Bone marrow (tissue), 2 donors: ENCODE measurements at regions not wholly inside any gene's neighbourhood (a gene's known extent, or its start where the extent isn't known, plus 50 kb on each side); places are given as distances from the start of the nearest gene placed in this dataset.

Experiments used
- DNase-seq, 2 donors: peaks; one replicate each; lab custom pipeline; 2025; lab: John Stamatoyannopoulos, UW

DNA sequence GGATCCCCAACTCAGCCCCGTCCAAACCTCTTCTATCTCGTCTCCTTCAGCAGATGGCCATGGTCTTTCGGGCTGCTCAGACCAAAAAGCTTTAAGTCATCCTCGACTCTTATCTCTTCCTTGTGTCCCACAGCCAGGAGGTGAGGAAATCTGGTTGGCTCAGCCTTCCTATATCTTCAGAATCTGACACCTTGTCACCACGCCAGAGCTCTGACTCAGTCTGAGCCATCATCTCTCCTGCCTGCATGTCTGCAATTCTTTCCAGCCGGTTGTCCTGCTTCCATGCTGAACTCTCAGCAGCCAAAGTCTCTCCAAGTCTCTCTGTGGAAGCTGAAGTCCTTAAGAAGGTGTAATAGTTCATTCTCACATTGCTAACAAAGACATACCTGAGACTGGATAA lies 419.3 kb upstream of the ADAMTS16 start:
- no peak for DNase-seq

DNA sequence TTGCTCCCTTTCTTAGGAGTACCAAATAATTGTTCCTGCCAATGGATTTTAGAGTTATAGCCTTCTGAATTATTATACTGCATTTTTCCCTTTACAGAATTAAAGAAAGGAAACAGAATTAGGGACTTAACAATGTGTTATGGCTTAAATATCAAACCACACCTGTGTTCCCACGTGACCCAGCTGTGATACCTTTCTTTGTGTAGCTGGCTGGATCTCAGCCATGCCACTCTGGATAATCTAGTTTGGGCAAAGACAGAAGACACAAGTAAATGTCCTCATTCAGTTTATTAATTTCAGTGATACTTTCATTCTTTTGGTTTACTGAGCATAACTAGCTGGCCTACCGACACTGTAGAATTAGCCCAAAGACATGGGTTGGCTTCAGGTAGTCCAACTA lies 417.2 kb upstream of the ADAMTS16 start:
- DNase-seq, result no peak

DNA sequence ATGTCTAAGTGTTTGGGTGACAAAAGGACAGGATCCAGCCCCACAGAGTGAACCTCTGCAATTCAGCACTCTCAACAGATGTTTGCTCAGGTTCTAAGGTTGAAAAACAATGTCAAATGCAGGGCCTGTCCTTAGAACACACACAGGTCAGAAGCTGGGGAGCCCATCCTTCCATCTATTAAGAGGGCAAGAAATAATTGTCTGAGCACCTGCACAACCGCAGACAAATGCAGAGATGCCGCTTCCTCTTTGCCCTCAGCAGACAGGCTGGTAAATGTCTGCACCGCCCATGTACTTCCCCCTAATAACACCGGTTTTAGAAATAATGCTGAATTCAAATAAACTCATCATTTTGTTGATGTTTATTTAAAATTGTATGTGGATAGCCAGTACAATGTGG lies 414.5 kb upstream of the ADAMTS16 start:
- DNase-seq, result no peak

DNA sequence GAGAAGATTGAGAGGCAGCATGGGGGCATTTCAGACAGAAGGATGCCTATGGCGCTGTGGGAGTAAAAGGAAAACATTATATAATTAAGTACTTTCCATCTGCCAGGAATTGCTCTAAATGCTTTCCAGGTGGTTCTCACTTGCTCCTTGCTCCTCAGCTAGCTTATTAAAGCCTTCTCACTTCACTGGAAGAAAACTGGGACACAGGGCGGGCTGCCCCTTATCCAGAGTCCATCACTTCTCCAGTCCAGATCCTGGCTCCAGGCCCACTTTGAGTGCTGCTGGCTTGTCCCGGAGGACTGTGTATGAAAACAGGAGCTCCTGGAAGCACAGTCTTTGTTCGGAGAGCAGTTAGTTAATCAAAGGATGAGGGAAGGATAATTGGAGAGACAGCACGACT lies 409.9 kb upstream of the ADAMTS16 start:
- no peak for DNase-seq

DNA sequence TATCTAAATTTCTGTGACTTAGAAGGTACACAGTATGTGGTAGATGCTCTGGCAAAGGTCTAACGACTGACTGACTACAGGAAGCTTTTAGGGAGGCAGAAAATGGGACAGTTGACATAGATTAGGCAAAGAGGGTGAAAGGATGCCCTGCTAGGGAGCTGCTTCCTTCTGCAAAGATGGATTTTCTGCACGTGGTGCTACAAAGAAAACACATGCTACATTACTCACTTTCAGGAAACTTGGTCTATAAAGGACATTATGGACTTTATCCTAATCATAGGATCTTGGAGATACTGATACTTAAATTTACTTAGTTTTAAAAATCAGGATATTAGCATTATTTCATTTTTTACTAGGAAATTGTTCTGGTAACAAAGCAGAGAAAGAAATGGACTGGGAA lies 405.8 kb upstream of the ADAMTS16 start:
- DNase-seq, result no peak

- no peak for DNase-seq
These were observed 404.9 kb upstream of the ADAMTS16 start for GRCh38 chr5:4735261-4735660.

GRCh38 chr5:4737868-4738267 lies 402.3 kb upstream of the ADAMTS16 start:
- DNase-seq, result no peak

DNA sequence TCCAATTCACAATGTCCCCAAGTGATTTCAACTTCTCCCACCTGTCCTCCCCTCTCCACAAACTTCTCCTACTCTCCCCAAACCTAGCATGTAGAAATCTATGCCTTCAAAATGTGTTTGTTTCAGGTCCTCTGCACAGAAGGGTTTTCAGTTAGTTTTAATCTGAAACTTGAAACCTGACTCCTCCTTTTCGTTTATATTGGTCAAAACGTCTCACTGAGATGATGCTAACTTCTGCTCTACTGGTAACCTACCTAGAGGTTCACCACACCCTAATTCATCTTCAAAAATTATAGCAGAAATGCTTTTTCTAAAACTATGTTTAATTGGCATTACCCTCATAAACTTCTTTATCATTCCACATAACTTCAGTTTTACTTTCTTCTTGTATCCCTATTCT lies 401.8 kb upstream of the ADAMTS16 start:
- no peak for DNase-seq

- no peak for DNase-seq
These were observed 400.0 kb upstream of the ADAMTS16 start for GRCh38 chr5:4740156-4740555.

GRCh38 chr5:4758550-4758949 lies 381.6 kb upstream of the ADAMTS16 start:
- DNase-seq, result no peak

GRCh38 chr5:4758996-4759395 lies 381.1 kb upstream of the ADAMTS16 start:
- DNase-seq, result no peak

- DNase-seq, result no peak
These were observed 377.8 kb upstream of the ADAMTS16 start for GRCh38 chr5:4762316-4762715.

GRCh38 chr5:4765411-4765810 lies 374.7 kb upstream of the ADAMTS16 start:
- DNase-seq, result no peak

- no peak for DNase-seq
These were observed 374.0 kb upstream of the ADAMTS16 start for GRCh38 chr5:4766101-4766500.

- DNase-seq, result no peak
These were observed 367.5 kb upstream of the ADAMTS16 start for GRCh38 chr5:4772591-4772990.

DNA sequence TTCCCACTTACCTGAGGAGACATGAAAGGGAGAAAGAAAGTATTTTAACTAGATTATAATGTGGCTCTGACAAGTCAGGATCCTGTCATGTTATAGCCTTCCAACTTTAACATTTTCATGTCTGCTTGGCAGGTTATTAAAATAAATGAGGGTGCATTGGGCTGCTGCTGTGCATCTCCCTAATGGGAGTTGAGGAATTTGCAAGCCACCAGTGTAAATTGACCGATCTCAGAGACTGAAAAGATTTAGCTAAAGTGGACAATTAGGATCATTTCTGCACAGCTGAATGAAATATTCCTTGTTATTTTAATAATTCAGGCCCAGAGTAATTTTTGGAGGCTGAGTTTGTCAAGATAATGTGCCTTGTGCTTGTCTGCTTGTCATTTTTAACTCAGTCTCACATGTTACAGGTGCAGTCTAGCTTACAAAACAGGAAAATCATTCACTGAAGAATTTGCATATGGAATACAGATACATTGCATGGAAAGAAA lies 366.3 kb upstream of the ADAMTS16 start:
- no peak for DNase-seq

- DNase-seq, result no peak
These were observed 362.7 kb upstream of the ADAMTS16 start for GRCh38 chr5:4777435-4777834.

- no peak for DNase-seq
These were observed 359.5 kb upstream of the ADAMTS16 start for GRCh38 chr5:4780633-4781032.

GRCh38 chr5:4781299-4781698 lies 358.8 kb upstream of the ADAMTS16 start:
- DNase-seq, result no peak

DNA sequence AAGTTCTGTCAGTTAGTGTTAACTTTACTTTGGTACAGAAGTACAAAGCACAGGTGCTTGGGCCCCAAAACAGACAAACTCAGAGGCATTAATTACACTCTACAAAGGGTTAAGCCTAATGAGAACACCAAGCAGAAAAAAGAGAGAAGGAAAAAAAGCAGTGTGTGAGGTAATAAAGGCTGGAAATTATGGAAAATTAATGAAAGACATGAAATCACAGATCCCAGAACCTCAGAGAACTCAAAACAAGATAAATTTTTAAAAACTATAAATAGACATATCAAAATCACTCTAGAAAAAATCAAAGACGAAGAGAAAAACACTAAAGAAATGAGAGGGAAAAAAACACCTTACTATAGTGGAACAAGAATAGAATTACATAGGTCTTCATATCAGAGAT lies 354.2 kb upstream of the ADAMTS16 start:
- DNase-seq, result no peak

DNA sequence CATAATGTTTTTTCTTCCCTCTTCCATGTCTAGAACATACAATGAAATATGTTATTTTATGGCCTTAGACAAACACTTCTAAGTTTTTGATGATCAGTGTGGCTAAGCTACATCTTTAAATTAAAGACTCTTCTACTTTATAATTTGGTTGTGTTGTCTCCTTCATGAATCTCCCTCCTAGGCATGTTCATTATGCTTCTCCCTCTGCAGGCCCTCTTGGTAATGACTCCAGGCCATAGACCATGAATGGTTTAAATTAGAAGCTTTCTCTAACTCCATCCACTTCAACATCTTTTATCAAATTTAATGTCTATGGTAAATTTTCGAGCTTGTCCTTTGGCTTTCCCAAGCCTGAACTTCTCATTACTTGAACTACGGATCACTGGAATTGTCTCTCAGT lies 342.7 kb upstream of the ADAMTS16 start:
- DNase-seq, result no peak

- DNase-seq, result no peak
These were observed 338.1 kb upstream of the ADAMTS16 start for GRCh38 chr5:4802044-4802443.

DNA sequence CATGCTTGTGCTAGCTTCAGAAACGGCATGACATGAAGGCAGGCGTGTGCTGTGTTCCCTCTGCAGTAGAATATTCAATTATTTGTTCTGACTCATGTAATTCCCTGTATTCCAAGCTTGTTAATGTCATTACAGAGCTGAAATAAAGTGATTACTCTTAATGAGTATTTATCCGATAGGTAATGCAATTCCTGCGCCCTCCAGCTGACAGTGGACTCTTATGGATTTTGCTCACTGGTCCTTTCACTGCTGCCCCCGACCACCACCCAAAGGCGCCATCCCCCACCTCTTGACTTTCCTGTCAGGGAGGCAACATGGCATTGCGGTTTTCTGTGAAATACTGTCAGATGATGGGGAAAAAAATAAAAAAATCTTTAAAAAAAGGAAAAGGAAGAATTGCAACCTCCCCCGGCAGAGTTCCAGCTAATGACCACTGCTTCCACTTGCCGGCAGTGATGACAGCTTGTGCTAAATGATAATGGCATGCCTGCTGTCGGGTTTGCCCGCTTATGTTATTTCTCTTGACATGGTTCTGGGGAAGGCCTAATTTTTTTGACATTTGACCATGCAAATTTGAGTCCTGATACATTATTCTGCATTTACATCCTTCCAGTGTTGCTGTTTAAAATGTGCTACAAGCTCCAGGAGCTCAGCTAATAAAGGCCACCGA lies 335.3 kb upstream of the ADAMTS16 start:
- DNase-seq, result no peak

DNA sequence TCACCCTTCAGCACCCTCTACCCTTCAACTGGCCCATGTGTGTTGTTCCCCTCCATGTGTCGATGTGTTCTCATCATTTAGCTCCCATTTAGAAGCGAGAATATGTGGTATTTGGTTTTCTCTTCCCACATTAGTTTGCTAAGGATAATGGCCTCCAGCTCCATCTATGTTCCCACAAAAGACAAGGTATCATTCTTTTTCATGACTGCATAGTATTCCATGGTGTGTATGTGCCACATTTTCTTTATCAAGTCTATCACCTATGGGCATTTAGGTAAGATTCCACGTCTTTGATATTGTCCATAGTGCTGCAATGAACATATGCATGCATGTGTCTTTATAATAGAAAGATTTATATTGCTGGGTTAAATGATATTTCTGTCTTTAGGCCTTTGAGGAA lies 325.1 kb upstream of the ADAMTS16 start:
- no peak for DNase-seq
